ENCODE measurements at regions not wholly inside any gene's neighbourhood (a gene's known extent, or its start where the extent isn't known, plus 50 kb on each side); places are given as distances from the start of the nearest gene placed in this dataset.
A peak's percentile ranks its signal among the peaks of the same experiment; 100 is the strongest.

- Histone ChIP-seq H3K36me3 (no peaks in the 10 kb centered on the region), H3K4me1 (ENCODE audit: control insufficient read depth in 1 of 2, low read depth in 2 of 2) (peaks cover 0 to 4% of the 10 kb centered on the region in 2 donors)
- no peak for ATAC-seq (ENCODE audit: insufficient number of reproducible peaks, low FRiP score, low read depth)
Measured at GRCh38 chr9:23341346-23341745, 484.7 kb downstream of the ELAVL2 start.

GRCh38 chr9:23342291-23342690 is 483.7 kb downstream of the ELAVL2 start:
- H3K4me1 ChIP-seq (ENCODE audit: control insufficient read depth in 1 of 2, low read depth in 2 of 2): peaks cover 0 to 4% of the 10 kb centered on the region in 2 donors
- no peak overlapping the region for H3K27ac ChIP-seq
- H3K27me3 ChIP-seq (replicated peaks; ENCODE audit: insufficient read depth): no peaks in the 10 kb centered on the region
- TF ChIP-seq, protein P1, sequence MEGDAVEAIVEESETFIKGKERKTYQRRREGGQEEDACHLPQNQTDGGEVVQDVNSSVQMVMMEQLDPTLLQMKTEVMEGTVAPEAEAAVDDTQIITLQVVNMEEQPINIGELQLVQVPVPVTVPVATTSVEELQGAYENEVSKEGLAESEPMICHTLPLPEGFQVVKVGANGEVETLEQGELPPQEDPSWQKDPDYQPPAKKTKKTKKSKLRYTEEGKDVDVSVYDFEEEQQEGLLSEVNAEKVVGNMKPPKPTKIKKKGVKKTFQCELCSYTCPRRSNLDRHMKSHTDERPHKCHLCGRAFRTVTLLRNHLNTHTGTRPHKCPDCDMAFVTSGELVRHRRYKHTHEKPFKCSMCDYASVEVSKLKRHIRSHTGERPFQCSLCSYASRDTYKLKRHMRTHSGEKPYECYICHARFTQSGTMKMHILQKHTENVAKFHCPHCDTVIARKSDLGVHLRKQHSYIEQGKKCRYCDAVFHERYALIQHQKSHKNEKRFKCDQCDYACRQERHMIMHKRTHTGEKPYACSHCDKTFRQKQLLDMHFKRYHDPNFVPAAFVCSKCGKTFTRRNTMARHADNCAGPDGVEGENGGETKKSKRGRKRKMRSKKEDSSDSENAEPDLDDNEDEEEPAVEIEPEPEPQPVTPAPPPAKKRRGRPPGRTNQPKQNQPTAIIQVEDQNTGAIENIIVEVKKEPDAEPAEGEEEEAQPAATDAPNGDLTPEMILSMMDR (IDR thresholded peaks at IDR 0.05): no peak
- no peaks in the 10 kb centered on the region for H3K9me3 ChIP-seq
- no peak overlapping the region for H3K4me3 ChIP-seq
- no peaks in the 10 kb centered on the region for H3K36me3 ChIP-seq
- DNase-seq (ENCODE audit: low spot score): no peak
- peak; percentile 60 for ATAC-seq (ENCODE audit: insufficient number of reproducible peaks, low FRiP score, low read depth)

More at GRCh38 chr9:23341346-23341745, 484.7 kb downstream of the ELAVL2 start:
- H3K9me3 ChIP-seq: no peaks in the 10 kb centered on the region
- DNase-seq (ENCODE audit: low spot score): no peak
- no peak overlapping the region for H3K4me3 ChIP-seq
- TF ChIP-seq, protein P1 (IDR thresholded peaks at IDR 0.05): no peak
- no peaks in the 10 kb centered on the region for H3K27me3 ChIP-seq (replicated peaks; ENCODE audit: insufficient read depth)
- no peak overlapping the region for H3K27ac ChIP-seq

DNA sequence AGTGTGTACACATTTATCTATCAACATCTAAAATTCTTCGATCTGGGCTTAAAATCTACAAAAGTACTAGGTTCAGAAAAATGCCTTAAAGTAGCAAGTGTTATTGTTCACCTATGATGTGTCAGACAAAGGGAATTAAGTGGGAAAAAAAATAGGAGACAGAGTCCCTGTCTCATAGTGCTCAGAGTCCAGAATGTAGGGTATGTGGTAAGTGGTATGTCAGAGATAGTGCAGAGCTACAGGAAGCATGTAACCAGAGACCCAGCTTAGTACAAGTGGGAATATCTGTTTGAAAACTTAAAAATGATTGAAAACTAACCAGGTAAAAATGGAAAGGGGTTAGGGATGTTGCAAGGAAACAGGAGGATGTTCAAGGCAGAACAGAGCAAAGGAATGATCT is 482.8 kb downstream of the ELAVL2 start:
- no peak for ATAC-seq (ENCODE audit: insufficient number of reproducible peaks, low FRiP score, low read depth)
- no peak for DNase-seq (ENCODE audit: low spot score)
- TF ChIP-seq, protein P1 (IDR thresholded peaks at IDR 0.05): no peak
- Histone ChIP-seq H3K27me3 (replicated peaks; ENCODE audit: insufficient read depth) (no peaks in the 10 kb centered on the region), H3K36me3 (no peaks in the 10 kb centered on the region), H3K9me3 (no peaks in the 10 kb centered on the region), H3K27ac (no peak overlapping the region), H3K4me1 (ENCODE audit: control insufficient read depth in 1 of 2, low read depth in 2 of 2) (peaks cover 0 to 4% of the 10 kb centered on the region in 2 donors), H3K4me3 (no peak overlapping the region)

- TF ChIP-seq, protein P1 (IDR thresholded peaks at IDR 0.05): no peak
- Histone ChIP-seq H3K4me1 (ENCODE audit: control insufficient read depth in 1 of 2, low read depth in 2 of 2) (no peaks in the 10 kb centered on the region), H3K4me3 (no peak overlapping the region), H3K27me3 (replicated peaks; ENCODE audit: insufficient read depth) (no peaks in the 10 kb centered on the region), H3K9me3 (no peaks in the 10 kb centered on the region), H3K27ac (no peak overlapping the region), H3K36me3 (no peaks in the 10 kb centered on the region)
- DNase-seq (ENCODE audit: low spot score) (no peak), ATAC-seq (ENCODE audit: insufficient number of reproducible peaks, low FRiP score, low read depth) (no peak)
Measured at GRCh38 chr9:23361096-23361495, 464.9 kb downstream of the ELAVL2 start.

- ATAC-seq (ENCODE audit: insufficient number of reproducible peaks, low FRiP score, low read depth) (no peak), DNase-seq (ENCODE audit: low spot score) (no peak)
- H3K9me3 ChIP-seq: no peaks in the 10 kb centered on the region
- TF ChIP-seq, protein P1 (IDR thresholded peaks at IDR 0.05): no peak
- H3K4me1 ChIP-seq (ENCODE audit: control insufficient read depth in 1 of 2, low read depth in 2 of 2): peaks cover 0 to 2% of the 10 kb centered on the region in 2 donors
- no peak overlapping the region for H3K27ac ChIP-seq
- no peak overlapping the region for H3K4me3 ChIP-seq
- no peaks in the 10 kb centered on the region for H3K36me3 ChIP-seq
- no peaks in the 10 kb centered on the region for H3K27me3 ChIP-seq (replicated peaks; ENCODE audit: insufficient read depth)
Measured at GRCh38 chr9:23372703-23373102, 453.3 kb downstream of the ELAVL2 start.

Data from thoracic aorta (tissue), 2 donors.